Naive B cell (primary cell): ENCODE measurements at regions not wholly inside any gene's neighbourhood (a gene's known extent, or its start where the extent isn't known, plus 50 kb on each side); places are given as distances from the start of the nearest gene placed in this dataset.

Experiments used
- ATAC-seq, 2 donors: fragments of 150-1000 bp; cut with Tn5 transposase; 2 replicates each; pipeline ENCODE4 v1.10.0; 2021; ENCODE audit warnings: low read depth in 2 of 2, mild to moderate bottlenecking in 2 of 2, moderate library complexity in 2 of 2
- DNase-seq: peaks from one replicate; pipeline ENCODE4 v3.0.0; 2022
- H3K27ac Mint-ChIP-seq, 6 donors: one replicate each; pipeline ENCODE4 v1.8.0; 2020 to 2022; ENCODE audit warnings: mild to moderate bottlenecking in 6 of 6, mixed read lengths in 6 of 6, moderate library complexity in 5 of 6, inconsistent platforms in 2 of 6
- H3K27me3 Mint-ChIP-seq, 3 donors: one replicate each; pipeline ENCODE4 v1.8.0; 2021 to 2022; ENCODE audit warnings: mixed read lengths in 3 of 3, mild to moderate bottlenecking in 1 of 3
- H3K36me3 Mint-ChIP-seq, 2 donors: one replicate each; pipeline ENCODE4 v1.8.0; 2020 to 2022; ENCODE audit warnings: mixed read lengths in 2 of 2, inconsistent platforms in 1 of 2, mild to moderate bottlenecking in 1 of 2
- H3K4me1 Mint-ChIP-seq, 3 donors: one replicate each; pipeline ENCODE4 v1.8.0; 2020 to 2022; ENCODE audit warnings: mixed read lengths in 3 of 3, inconsistent platforms in 1 of 3, mild to moderate bottlenecking in 1 of 3, moderate library complexity in 1 of 3
- H3K4me3 Mint-ChIP-seq, 8 donors: one replicate each; pipeline ENCODE4 v1.8.0; 2020 to 2022; ENCODE audit warnings: mild to moderate bottlenecking in 8 of 8, mixed read lengths in 8 of 8, moderate library complexity in 8 of 8, inconsistent platforms in 2 of 8
- H3K9me3 Mint-ChIP-seq, 7 donors: one replicate each; pipeline ENCODE4 v1.8.0; 2020 to 2022; ENCODE audit warnings: mixed read lengths in 7 of 7, mild to moderate bottlenecking in 5 of 7, inconsistent platforms in 2 of 7, moderate library complexity in 1 of 7

DNA sequence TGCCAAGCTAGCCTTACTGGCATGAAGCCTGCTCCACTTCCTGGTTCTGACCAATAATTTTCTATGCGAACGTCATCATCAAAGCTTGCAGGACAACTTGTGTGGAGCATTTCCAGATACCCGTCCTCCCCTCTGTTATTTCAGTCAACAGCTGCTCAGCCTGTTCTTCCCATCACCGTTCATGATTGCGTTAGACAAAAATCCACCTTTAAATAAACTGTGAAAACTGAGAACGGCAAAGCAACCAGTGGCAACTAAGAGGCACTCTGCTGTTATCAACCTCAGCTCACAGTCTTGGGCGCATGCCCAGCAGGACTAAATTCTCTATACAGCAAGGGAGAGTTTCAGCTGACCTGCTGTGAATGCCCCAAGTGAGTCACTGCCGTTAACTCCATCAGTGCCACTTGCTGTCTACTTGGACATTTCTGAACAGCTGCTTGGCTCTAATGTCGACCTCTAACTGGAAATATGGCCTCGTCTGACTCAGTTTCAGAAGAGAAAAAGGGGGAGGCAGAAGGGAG is 207.4 kb upstream of the RUNX1 start:
- peaks cover 0 to 13% (median 5%) of the 10 kb centered on the region in 3 donors for H3K27me3 Mint-ChIP-seq
- no peak overlapping the region for H3K4me3 Mint-ChIP-seq
- H3K4me1 Mint-ChIP-seq: no peaks in the 10 kb centered on the region
- ATAC-seq (no peak), DNase-seq (no peak)
- peaks cover 0 to 7% (median 0%) of the 10 kb centered on the region in 7 donors for H3K9me3 Mint-ChIP-seq
- H3K27ac Mint-ChIP-seq: no peak overlapping the region
- H3K36me3 Mint-ChIP-seq: no peaks in the 10 kb centered on the region

GRCh38 chr21:35254765-35255138 is 205.7 kb upstream of the RUNX1 start:
- ATAC-seq: no peak
- Mint-ChIP-seq H3K27me3 (peaks cover 0 to 13% (median 5%) of the 10 kb centered on the region in 3 donors), H3K4me1 (no peaks in the 10 kb centered on the region), H3K9me3 (peaks cover 3 to 13% (median 6%) of the 10 kb centered on the region in 7 donors), H3K36me3 (peaks cover 5 to 8% of the 10 kb centered on the region in 2 donors), H3K4me3 (no peak overlapping the region), H3K27ac (no peak overlapping the region)
- DNase-seq: no peak

DNA sequence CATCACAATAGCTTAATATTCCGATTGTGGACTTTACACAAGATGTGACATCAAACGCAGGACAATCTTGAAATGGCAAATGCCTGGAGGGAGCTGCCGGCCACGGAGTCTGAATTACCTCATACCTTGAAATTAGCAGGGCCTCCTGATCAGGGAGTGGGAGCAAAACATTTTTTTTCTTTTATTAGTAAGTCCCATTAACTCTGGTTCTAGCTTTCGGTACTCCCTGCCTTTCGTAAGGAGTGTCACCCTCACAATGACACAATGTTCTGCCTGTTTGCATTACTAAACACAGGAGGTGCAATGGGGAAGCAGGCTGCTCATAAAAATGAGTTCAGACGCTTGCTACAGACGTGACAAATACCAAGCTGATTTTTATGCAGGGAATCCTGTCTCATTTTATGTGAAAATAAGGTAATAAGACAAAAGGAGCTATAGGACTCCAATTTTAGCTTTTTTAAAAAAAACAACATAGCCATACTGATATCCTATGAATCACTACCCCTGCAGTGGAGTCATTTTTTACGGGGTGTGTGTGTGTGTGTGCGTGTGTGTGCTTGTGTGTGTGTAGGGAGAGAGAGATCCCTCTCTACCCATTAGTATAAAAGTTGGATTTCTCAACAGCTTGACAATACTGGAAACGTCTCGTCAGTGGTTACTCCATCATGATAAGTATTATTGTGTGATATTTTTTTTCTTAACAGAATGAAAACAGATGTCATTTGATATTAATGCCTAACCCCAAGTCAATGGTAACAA is 205.1 kb upstream of the RUNX1 start:
- no peak for DNase-seq
- Mint-ChIP-seq H3K9me3 (peaks cover 3 to 14% (median 6%) of the 10 kb centered on the region in 7 donors), H3K36me3 (peaks cover 5 to 8% of the 10 kb centered on the region in 2 donors), H3K4me1 (no peaks in the 10 kb centered on the region), H3K27me3 (peaks cover 0 to 13% (median 4%) of the 10 kb centered on the region in 3 donors), H3K27ac (peak overlapping the region in 1 of 6 donors; percentile 53), H3K4me3 (no peak overlapping the region)
- ATAC-seq: no peak

DNA sequence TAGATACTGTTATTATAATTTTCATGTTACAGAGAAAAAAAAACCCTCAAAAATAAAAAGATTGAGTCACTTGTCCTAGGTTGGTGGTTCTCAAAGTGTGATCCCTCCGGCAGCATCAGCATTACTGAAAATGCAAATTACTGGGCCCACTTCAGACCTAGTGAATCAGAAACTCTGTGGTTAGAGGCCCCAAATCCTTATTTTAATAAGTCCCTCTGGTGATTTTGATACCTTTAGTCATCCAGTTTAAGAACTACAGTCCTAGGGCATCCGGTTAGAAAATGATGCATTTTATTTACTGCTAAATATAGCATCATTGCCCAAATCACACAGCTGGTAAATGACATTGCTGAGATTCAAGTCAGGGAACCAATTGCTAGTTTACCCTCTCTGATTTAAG is 203.7 kb upstream of the RUNX1 start:
- Mint-ChIP-seq H3K4me1 (no peaks in the 10 kb centered on the region), H3K9me3 (peaks cover 5 to 19% (median 6%) of the 10 kb centered on the region in 7 donors), H3K4me3 (no peak overlapping the region), H3K27ac (no peak overlapping the region), H3K27me3 (peaks cover 0 to 13% (median 0%) of the 10 kb centered on the region in 3 donors), H3K36me3 (peaks cover 5 to 8% of the 10 kb centered on the region in 2 donors)
- no peak for DNase-seq
- no peak for ATAC-seq

DNA sequence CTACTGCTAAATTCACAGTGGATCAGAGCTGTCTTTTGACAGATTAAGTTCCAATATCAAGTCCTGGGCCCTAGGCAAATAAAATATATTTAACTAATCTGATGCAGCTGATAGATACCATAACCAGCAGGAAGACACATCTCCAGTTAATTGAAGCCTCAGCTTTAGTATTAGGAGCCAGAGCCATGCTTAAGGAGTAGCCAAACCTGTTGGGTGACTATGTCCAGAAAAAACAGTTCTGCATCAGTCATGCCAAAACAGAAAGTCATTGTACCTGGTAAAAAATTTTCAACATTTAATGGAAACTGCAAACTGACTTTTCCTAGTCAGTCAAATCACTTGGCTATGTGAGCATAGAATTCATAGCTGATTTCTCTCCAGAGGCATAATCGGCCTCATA is 200.5 kb upstream of the RUNX1 start:
- H3K27ac Mint-ChIP-seq: no peak overlapping the region
- ATAC-seq: no peak
- peaks cover 5 to 19% (median 6%) of the 10 kb centered on the region in 7 donors for H3K9me3 Mint-ChIP-seq
- H3K27me3 Mint-ChIP-seq: peaks cover 0 to 5% (median 0%) of the 10 kb centered on the region in 3 donors
- no peak for DNase-seq
- H3K4me3 Mint-ChIP-seq: no peak overlapping the region
- H3K36me3 Mint-ChIP-seq: peaks cover 5 to 8% of the 10 kb centered on the region in 2 donors
- no peaks in the 10 kb centered on the region for H3K4me1 Mint-ChIP-seq

GRCh38 chr21:35245879-35246278 is 196.8 kb upstream of the RUNX1 start:
- DNase-seq: no peak
- Mint-ChIP-seq H3K27ac (no peak overlapping the region), H3K36me3 (peaks cover 5 to 8% of the 10 kb centered on the region in 2 donors), H3K27me3 (peaks cover 5 to 10% (median 9%) of the 10 kb centered on the region in 3 donors), H3K4me3 (no peak overlapping the region), H3K4me1 (no peaks in the 10 kb centered on the region), H3K9me3 (peaks cover 5 to 18% (median 9%) of the 10 kb centered on the region in 7 donors)
- no peak for ATAC-seq

DNA sequence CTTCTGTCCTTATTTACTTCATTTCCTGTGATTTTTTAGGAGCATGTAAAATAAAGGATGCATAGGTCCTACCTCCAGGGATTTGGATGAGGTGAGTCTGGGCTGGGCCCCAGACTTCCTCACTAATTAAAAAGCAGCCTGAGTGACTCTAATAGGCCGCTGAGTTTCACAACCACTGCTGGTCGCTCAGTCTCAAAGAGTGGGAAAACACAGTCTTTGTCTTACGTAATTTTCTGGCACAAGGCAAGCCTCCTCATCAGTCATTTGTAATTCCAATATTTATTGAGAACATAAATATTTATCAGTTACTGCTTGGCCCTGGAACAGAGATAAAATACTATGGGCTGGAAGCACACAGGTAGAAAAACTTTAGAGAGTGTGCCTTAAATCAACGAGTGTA is 195.4 kb upstream of the RUNX1 start:
- Mint-ChIP-seq H3K36me3 (no peaks in the 10 kb centered on the region), H3K27ac (no peak overlapping the region), H3K9me3 (peaks cover 0 to 6% (median under 1%) of the 10 kb centered on the region in 7 donors), H3K27me3 (peaks cover 11 to 17% (median 16%) of the 10 kb centered on the region in 3 donors), H3K4me1 (peaks cover 0 to 3% (median 0%) of the 10 kb centered on the region in 3 donors), H3K4me3 (no peak overlapping the region)
- DNase-seq (no peak), ATAC-seq (no peak)

GRCh38 chr21:35243171-35243570 is 194.1 kb upstream of the RUNX1 start:
- no peak overlapping the region for H3K4me3 Mint-ChIP-seq
- peaks cover 0 to 1% of the 10 kb centered on the region in 2 donors for H3K36me3 Mint-ChIP-seq
- DNase-seq (no peak), ATAC-seq (no peak)
- peaks cover 0 to 5% (median 1%) of the 10 kb centered on the region in 7 donors for H3K9me3 Mint-ChIP-seq
- H3K27ac Mint-ChIP-seq: no peak overlapping the region
- H3K4me1 Mint-ChIP-seq: peaks cover 0 to 3% (median 0%) of the 10 kb centered on the region in 3 donors
- H3K27me3 Mint-ChIP-seq: peaks cover 18 to 30% (median 20%) of the 10 kb centered on the region in 3 donors

GRCh38 chr21:35239811-35240219 is 190.7 kb upstream of the RUNX1 start:
- Mint-ChIP-seq H3K9me3 (peaks cover 13 to 35% (median 23%) of the 10 kb centered on the region in 7 donors), H3K27me3 (peaks cover 24 to 42% (median 28%) of the 10 kb centered on the region in 3 donors), H3K4me3 (peak overlapping the region in 1 of 8 donors; percentile 17), H3K36me3 (peaks cover 7 to 16% of the 10 kb centered on the region in 2 donors), H3K4me1 (peaks cover 11 to 13% (median 11%) of the 10 kb centered on the region in 3 donors), H3K27ac (no peak overlapping the region)
- DNase-seq (no peak), ATAC-seq (no peak)

DNA sequence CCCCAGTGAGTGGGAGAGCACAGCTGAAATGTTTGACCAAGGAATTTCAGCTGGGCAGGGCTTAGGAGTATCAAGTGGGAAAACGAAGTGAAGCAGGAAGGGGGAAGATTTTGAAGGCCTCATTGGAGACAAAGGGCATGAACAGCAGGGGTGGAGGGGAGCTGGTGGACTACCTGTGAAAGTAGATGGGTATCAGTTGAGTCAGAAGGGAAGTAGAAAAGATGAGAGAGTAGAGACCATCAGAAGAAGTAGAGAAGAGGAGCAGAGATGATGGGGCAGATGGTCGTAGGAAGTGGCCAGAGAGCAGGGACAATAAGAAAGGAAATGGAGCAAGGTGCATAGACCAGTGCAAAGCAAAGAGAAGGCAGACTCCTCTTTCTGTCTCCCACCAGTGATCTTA is 189.0 kb upstream of the RUNX1 start:
- Mint-ChIP-seq H3K27me3 (peaks cover 21 to 42% (median 35%) of the 10 kb centered on the region in 3 donors), H3K9me3 (peaks cover 13 to 36% (median 23%) of the 10 kb centered on the region in 7 donors), H3K4me3 (peak overlapping the region in 1 of 8 donors; percentile 32), H3K4me1 (peaks cover 14 to 21% (median 19%) of the 10 kb centered on the region in 3 donors), H3K36me3 (peaks cover 7 to 16% of the 10 kb centered on the region in 2 donors), H3K27ac (no peak overlapping the region)
- ATAC-seq: no peak
- no peak for DNase-seq

GRCh38 chr21:35237287-35237686 is 188.2 kb upstream of the RUNX1 start:
- DNase-seq (no peak), ATAC-seq (no peak)
- H3K27ac Mint-ChIP-seq: no peak overlapping the region
- H3K9me3 Mint-ChIP-seq: peaks cover 13 to 36% (median 23%) of the 10 kb centered on the region in 7 donors
- H3K4me1 Mint-ChIP-seq: peaks cover 14 to 21% (median 19%) of the 10 kb centered on the region in 3 donors
- peaks cover 26 to 45% (median 35%) of the 10 kb centered on the region in 3 donors for H3K27me3 Mint-ChIP-seq
- peaks cover 10 to 16% of the 10 kb centered on the region in 2 donors for H3K36me3 Mint-ChIP-seq
- H3K4me3 Mint-ChIP-seq: no peak overlapping the region

DNA sequence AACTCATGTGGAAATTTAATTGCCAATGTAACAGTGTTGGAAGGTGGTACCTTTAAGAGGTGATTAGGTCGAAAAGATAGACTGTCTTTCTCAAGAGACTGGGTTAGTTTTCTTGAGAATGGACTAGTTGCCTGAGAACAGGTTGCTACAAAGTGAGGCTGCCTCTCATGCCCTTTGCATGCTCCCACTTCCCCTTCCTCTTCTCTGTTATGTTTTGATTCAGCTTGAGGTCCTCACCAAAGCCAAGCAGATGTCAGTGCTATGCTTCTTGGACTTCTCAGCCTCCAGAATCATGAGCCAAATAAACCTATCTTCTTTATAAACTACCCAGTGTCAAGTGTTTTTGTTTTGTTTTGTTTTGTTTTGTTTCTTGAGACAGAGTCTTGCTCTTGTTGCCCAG is 187.0 kb upstream of the RUNX1 start:
- H3K27ac Mint-ChIP-seq: no peak overlapping the region
- DNase-seq: no peak

GRCh38 chr21:35234725-35235124 is 185.6 kb upstream of the RUNX1 start:
- Mint-ChIP-seq H3K4me1 (peaks cover 14 to 23% (median 19%) of the 10 kb centered on the region in 3 donors), H3K36me3 (peaks cover 11 to 16% of the 10 kb centered on the region in 2 donors), H3K27me3 (peaks cover 20 to 31% (median 30%) of the 10 kb centered on the region in 3 donors), H3K27ac (no peak overlapping the region), H3K4me3 (peak overlapping the region in 5 of 8 donors; percentile 15 to 58 (median 41)), H3K9me3 (peaks cover 11 to 36% (median 23%) of the 10 kb centered on the region in 7 donors)
- ATAC-seq (peak; percentile 67 to 78), DNase-seq (peak; percentile 16)

More for the DNA sequence above, 187.0 kb upstream of the RUNX1 start:
- Mint-ChIP-seq H3K9me3 (peaks cover 11 to 36% (median 23%) of the 10 kb centered on the region in 7 donors), H3K27me3 (peaks cover 25 to 37% (median 35%) of the 10 kb centered on the region in 3 donors), H3K4me1 (peaks cover 14 to 21% (median 19%) of the 10 kb centered on the region in 3 donors), H3K36me3 (peaks cover 11 to 16% of the 10 kb centered on the region in 2 donors), H3K4me3 (no peak overlapping the region)
- ATAC-seq: peak; percentile 63 to 66
